EH (cell line): ENCODE measurements at regions not wholly inside any gene's neighbourhood (a gene's known extent, or its start where the extent isn't known, plus 50 kb on each side); places are given as distances from the start of the nearest gene placed in this dataset.

Source experiments
- DNase-seq: peaks from one replicate; pipeline ENCODE4 v3.0.0-alpha.2; 2015; ENCODE audit warnings: low read depth

- no peak for DNase-seq
Measured at GRCh38 chr1:4322881-4323280, 331.5 kb upstream of the AJAP1 start.

DNA sequence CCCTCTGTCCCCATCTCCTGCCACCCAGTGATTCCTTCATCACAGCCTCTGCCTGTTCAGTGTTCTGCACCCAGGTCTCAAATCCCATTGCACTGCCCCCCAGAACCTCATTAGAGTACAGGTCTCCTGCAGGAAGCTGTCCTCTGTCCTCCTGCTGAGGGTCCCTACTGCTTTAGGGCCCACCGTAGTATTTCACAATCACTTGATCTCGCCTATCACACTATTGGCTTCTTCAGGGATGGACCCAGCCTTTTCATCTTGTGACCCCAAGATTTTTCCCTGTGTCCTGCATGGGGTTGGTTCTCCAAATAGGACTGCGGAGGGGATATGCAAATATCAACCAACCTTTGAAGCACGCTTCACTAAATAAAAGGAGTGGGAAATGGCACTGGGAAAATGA is 331.1 kb upstream of the AJAP1 start:
- no peak for DNase-seq

DNA sequence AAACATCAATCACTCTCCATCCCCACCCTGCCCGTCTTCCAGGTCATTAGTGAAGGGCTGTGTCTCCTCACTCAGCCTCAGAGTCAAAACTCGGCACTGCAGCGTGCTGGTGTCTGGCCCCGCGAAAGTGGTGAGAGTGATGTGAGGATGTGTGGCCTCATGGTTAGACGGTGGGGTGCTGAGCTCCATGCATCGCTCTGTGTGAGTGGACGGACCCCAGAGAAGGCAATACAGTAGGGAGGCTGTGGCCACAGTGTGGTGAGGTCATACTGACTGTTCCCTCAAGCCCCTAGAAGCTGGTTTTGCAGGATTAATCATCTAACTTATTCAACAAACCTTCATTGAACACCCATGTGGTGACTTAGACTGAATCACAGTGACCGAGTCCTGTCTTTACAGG is 329.9 kb upstream of the AJAP1 start:
- DNase-seq, result no peak

- DNase-seq, result no peak
Measured at GRCh38 chr1:4327142-4327541, 327.3 kb upstream of the AJAP1 start.

DNA sequence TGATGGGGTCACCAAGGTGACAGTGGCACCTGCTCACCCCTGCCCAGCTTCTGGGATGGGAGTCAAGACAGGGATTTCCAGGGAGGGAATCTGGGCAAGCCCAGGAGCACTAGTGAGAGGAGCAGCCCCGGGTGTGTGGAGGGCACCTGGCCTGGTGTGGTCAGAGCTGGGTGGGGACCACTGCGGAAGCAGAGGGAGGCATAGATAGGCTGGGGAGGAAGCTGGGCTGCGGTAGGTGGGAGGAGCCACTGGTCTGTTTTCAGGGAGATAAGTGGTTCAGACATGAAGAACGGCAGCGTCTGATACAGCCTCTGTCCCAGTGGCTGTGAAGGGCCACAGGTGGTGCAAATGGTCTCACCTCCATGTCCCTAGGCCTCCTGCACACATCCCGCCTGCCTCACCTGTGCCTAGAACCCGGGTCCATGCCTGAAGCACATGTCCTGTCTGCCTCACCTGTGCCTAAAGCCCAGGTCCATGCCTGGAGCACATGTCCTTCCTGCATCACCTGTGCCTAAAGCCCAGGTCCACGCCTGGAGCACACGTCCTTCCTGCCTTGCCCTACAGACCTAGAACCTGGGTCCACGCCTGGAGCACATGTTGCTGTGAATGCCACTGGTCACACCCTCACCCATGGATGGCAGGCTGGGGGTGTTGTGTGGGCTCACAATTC is 325.9 kb upstream of the AJAP1 start:
- no peak for DNase-seq

DNA sequence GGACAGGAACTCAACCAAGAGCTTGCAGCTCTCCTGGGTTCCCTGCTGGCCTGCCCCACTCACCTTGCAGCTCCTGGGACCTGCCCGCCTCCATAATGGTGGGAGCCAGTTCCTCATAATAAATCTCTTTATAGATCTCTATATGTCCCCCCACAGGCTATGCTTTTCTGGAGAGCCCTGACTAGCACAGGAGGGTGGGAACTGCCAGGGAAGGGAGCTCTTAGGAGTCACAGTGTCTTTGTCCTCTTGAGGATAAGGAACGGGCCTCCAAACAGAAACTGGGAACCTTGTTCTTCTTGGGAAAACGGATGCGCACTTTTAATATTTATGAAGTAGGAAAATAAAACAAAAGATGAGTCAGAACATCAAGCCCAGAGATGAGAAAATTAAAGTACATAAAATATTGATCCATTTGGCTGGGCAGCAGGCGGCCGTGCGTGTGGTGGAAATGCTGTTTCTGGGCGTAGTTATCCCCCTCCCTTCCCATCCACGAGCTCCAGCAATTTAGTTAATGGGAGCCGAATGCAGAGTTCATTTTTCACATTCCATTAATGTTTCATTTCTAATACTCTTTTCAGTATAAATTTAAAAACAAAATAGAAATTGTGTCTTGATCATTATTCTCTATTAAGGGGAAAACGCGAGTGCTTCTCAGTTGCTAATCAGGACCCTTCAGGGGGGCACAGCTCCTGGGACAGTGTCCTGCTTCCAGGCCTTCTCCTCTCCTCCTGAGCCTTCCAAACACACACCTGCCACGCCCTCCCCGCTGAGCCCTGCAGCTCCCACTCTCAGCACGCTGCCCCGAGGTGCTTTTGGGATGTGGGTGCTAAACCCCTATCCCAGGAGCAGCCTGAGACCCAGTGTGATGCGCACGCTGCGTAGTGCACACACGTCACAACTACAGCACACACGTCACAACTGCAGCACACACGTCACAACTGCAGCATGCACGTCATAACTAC is 323.3 kb upstream of the AJAP1 start:
- no peak for DNase-seq

- no peak for DNase-seq
Measured at GRCh38 chr1:4331767-4332163, 322.6 kb upstream of the AJAP1 start.

DNA sequence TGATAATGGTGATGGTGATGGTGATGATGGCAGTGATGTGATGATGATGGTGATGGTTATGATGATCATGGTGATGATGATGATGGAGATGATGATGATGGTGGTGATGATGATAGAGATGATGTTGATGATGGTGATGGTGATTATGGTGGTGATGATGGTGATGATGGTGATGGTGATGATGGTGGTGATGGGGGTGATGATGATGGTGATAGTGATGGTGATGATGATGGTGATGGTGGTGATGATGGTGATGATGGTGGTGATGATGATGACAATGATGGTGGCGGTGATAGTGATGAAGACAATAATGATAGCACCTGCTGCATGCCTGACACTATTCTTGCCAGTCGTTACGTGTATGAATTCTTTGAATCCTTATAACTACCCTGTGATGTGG is 317.9 kb upstream of the AJAP1 start:
- DNase-seq, result no peak

DNA sequence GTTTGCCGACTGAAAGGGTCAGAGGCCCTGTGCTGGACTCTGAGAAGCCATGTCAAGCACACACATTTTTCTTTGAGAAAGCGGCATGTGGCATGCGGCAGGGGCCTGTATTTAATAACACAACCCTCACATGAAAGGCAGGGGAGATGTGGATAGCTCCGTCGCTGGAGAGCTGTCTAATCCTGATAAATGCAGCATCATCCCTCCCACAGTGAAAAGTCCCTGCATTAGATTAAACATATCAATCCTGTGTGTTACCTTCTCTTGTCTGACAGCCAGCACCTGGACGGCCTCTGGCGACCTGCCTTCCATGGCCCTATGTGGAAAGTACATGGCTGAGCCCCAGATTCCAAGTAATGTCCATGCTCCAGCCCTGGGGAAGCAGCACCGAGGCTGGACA is 313.0 kb upstream of the AJAP1 start:
- DNase-seq, result no peak

DNA sequence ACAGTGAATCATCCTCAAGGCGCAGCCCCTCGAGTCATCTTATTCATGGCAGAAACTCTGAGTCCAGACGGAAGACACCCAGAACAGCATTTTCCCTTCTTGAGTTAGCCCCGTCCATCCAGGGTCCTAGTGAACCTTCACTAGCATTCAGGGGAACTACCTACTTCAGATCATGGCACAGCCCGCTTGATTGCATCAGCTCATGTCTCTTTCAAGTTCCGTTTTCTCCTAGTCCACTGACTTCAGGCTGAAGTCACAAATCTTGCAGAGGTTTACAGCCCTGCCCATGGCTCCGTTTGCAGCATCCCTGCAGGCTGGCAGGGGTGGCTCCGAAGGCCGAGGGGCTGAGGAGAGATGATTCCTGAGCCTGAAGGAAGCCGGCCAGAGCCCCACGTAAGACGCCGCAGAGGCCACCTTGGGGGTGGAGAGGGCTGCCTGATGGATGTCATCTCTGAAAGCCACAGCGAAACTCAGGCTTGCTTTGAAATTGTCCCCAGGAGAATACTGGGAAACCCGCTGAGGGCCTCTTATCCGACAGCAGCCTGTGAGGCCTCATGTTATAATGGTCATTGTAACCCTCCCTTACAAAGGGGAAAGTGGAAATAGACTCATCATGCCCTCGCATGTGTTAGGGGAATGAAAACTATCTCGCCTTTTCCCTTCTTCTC is 310.2 kb upstream of the AJAP1 start:
- no peak for DNase-seq

DNA sequence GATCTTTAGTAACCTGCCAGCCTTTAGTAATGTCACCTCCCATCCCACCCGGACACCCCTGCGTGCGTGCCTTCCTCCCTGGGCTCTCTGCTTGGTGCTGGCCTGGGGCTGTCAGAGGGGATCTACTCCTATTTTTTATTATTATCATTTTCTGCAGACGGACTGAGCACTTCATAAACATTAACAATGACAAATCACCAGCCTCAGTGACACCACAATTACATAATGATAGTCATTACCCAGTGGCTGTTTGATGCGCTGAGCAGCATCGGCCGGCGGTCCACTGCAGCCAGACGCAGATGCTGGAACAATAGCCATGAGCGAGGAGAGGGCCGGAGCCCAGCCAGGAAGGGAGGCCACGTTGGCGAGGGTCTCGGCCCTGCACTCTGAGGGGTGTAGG is 309.3 kb upstream of the AJAP1 start:
- DNase-seq, result no peak

DNA sequence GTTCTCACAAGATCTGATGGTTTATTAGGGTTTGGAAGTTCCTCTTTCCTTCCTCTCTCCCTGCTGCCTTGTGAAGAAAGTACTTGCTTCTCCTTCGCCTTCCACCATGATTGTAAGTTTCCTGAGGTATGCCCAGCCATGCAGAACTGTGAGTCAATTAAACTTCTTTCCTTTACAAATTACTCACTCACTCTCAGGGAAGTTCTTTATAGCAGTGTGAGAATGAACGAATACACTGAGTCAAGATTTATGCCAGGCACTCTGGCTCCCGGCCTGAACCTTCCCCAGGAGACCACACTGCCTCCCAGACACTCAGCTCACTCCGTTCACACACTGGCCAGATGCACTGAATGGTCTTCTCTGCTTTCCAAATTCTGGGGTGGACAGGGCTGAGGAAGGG is 308.3 kb upstream of the AJAP1 start:
- no peak for DNase-seq

- DNase-seq, result no peak
Measured at GRCh38 chr1:4351453-4351852, 303.0 kb upstream of the AJAP1 start.

GRCh38 chr1:4353090-4353856 is 301.1 kb upstream of the AJAP1 start:
- no peak for DNase-seq

DNA sequence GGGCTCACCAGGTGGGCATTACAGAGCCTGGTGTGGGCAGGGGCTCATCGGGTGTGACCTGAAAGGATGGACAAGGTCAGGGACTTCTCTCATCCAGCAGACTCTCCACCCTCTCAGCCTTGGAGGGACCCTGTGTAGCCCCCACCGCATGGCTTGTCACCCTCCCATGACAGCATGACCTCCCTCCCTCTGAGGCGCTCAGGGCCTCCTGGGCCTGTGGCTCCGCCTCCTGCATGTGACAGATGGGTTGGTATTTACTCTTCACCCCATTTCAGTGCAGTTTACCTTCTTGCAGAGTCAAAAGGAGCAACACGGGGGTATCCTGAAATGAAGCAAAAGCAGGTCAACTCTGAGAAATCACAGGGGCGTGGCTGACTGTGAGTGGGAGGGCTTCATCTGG is 298.6 kb upstream of the AJAP1 start:
- DNase-seq, result no peak

- no peak for DNase-seq
Measured at GRCh38 chr1:4362314-4363044, 291.9 kb upstream of the AJAP1 start.

DNA sequence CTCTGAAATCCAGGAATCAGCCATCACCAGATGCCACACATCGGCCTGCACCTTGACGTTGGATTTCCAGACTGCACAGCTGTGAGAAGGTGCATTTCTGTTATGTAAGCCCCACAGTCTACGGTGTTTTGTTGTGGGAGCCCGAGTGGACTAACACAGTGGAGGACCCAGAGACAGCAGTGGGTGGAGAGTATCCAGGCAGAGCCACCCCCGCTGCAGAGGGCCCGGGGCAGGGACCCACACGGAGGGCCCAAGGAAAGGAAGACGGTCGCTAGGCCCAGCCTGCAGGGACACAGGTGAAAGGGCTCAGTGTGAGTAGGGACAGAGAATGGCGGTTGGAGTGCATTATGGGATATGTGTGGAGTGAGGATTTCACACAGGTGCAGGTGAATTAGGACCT is 288.3 kb upstream of the AJAP1 start:
- no peak for DNase-seq

DNA sequence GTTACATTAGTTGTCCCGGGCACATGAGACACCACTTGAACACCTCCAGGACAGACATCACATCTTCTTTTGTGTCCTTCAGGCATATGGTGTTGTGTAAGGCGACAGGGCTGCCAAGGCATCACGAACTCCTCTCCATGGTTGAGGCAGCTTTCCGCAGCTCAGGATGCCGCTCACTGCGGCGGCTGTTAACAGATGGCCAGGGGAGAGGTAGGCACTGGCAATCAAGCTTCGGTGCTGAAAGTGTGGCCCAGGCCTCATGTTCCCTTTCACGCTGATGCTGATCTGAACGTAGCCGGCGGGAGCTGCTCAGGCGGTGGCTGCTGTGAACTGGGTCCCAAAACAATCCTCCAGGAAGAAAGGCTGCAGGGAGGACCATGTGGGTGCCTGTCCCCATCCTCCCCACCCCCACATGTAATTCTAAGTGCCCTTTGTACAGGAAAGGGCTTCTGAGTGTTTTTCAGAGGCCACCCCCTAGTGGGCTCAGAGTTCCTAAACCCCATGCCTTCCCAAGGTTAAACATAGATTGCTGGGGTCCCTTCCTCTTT is 287.1 kb upstream of the AJAP1 start:
- no peak for DNase-seq

DNA sequence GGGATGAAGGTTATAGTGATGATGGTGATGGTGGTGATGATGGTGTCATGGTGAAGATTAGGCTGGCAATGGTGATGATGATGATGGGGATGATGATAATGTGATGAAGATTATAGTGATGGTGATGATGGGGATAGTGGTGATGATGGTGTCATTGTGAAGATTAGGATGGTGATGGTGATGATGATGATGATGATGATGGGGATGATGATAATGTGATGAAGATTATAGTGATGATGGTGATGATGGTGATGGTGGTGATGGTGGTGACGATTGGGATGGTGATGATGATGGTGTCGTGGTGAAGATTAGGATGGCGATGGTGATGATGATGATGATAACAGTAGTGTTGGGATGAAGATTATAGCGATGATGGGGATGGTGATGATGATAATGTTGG is 285.1 kb upstream of the AJAP1 start:
- no peak for DNase-seq

DNA sequence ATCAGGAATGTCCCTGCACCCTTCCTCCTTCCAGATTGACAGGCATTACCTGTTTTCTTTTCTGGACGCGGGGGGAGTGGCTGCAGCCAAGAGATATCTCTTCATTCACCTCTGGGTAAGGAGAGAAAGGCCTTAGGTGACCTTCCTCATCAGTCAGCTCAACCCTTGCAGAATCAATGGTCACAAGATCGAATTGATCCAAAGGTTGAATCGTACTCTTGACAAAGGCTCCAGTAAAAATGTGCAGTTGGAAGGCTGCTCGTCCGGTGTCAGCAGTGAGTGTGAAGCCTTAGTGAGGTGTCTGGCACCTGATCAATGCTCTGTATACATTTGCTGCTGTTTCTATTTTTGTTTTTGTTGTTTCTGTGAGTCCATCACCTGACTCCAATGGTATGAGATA is 282.6 kb upstream of the AJAP1 start:
- DNase-seq, result no peak

GRCh38 chr1:4375812-4376211 is 278.6 kb upstream of the AJAP1 start:
- peak; percentile 0 for DNase-seq
